ENCODE measurements at regions not wholly inside any gene's neighbourhood (a gene's known extent, or its start where the extent isn't known, plus 50 kb on each side); places are given as distances from the start of the nearest gene placed in this dataset.

DNA sequence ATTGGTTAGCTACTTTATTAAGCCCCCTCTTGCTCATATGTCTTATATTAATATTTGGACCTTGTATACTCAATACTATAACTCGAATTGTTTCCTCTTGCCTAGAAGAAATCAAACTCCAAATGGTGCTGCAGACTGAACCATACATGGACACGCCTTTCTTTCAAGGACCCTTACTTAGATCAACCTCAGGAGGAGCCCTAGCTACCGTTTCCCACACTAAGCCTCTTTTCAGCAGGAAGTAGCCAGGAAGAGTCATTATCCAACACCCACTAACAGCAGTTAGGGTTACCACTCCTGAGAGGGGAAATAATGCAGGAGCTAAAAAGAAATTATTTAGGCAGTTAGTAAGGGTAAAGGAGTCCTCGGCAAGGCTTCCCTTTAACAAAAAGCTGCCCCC is 243.8 kb upstream of the PUM3 start:
- Histone ChIP-seq H3K9me3 (ENCODE audit: control insufficient read depth, low read depth, low read length) (no peaks in the 10 kb centered on the region), H3K9ac (ENCODE audit: extremely low read depth, insufficient read length, low read length) (no peak overlapping the region), H3K4ac (ENCODE audit: low read depth, low read length) (no peak overlapping the region), H3K4me2 (ENCODE audit: insufficient read depth, insufficient read length, low read length) (no peak overlapping the region), H3K56ac (ENCODE audit: insufficient read length, low read depth, low read length) (no peak overlapping the region), H3K27me3 (ENCODE audit: insufficient read depth, low read length) (no peaks in the 10 kb centered on the region), H3K14ac (ENCODE audit: insufficient read depth, low read length) (no peak overlapping the region), H4K91ac (ENCODE audit: insufficient read length, low read depth, low read length) (no peak overlapping the region), H2AFZ (ENCODE audit: low read length) (no peak overlapping the region), H3K18ac (ENCODE audit: insufficient read length, low read depth, low read length) (no peak overlapping the region), H4K5ac (ENCODE audit: insufficient read length, low read depth, low read length) (no peak overlapping the region), H3K27ac (ENCODE audit: insufficient read length, low read depth, low read length) (no peak overlapping the region), H3T11ph (ENCODE audit: low read length) (no peak overlapping the region), H3K79me2 (ENCODE audit: insufficient read depth, low read length) (no peaks in the 10 kb centered on the region), H2BK5ac (ENCODE audit: insufficient read length, low read length) (no peak overlapping the region), H3K23me2 (ENCODE audit: insufficient read length, low read depth, low read length, poor library complexity, severe bottlenecking) (no peaks in the 10 kb centered on the region), H3K4me1 (ENCODE audit: insufficient read depth, low read length) (no peaks in the 10 kb centered on the region; the same call in 1 of the 2 replicates), H3K23ac (ENCODE audit: insufficient read length, low read depth, low read length) (no peak overlapping the region), H4K20me1 (ENCODE audit: control insufficient read depth, insufficient read depth, insufficient read length) (no peaks in the 10 kb centered on the region), H2BK15ac (ENCODE audit: low read depth, low read length) (no peak overlapping the region), H3K79me1 (ENCODE audit: insufficient read depth, low read depth, low read length, poor library complexity, severe bottlenecking) (no peaks in the 10 kb centered on the region), H2AK5ac (ENCODE audit: insufficient read length, low read length) (no peak overlapping the region), H2BK20ac (ENCODE audit: low read depth, low read length, poor library complexity, severe bottlenecking) (no peak overlapping the region), H2BK12ac (ENCODE audit: insufficient read length, low read depth, low read length) (no peak overlapping the region), H4K8ac (replicated peaks; ENCODE audit: insufficient read length, low read depth, low read length) (no peak overlapping the region), H2BK120ac (ENCODE audit: low read depth, low read length, poor library complexity, severe bottlenecking) (peak overlapping the region; percentile 29)
- H3K36me3 Mint-ChIP-seq (ENCODE audit: insufficient read depth in 1 of 3, low read depth in 3 of 3): peaks cover 0 to 2% (median 0%) of the 10 kb centered on the region in 3 experiments; a peak in 1 of 7 replicates
- no peaks in the 10 kb centered on the region for H3K9me3 Mint-ChIP-seq
- peaks cover 14 to 16% of the 10 kb centered on the region in 2 experiments for H3K4me1 Mint-ChIP-seq
- no CpG with 5 or more reads among the region's 4 CpGs for WGBS (ENCODE audit: extremely low coverage, insufficient read length, low lambda C conversion rate)
- no peaks in the 10 kb centered on the region for H3K27me3 Mint-ChIP-seq (ENCODE audit: low read depth)
- H3K4me3 Mint-ChIP-seq: no peak overlapping the region
- H3K27ac Mint-ChIP-seq: no peak overlapping the region
- TF ChIP-seq, protein P1, sequence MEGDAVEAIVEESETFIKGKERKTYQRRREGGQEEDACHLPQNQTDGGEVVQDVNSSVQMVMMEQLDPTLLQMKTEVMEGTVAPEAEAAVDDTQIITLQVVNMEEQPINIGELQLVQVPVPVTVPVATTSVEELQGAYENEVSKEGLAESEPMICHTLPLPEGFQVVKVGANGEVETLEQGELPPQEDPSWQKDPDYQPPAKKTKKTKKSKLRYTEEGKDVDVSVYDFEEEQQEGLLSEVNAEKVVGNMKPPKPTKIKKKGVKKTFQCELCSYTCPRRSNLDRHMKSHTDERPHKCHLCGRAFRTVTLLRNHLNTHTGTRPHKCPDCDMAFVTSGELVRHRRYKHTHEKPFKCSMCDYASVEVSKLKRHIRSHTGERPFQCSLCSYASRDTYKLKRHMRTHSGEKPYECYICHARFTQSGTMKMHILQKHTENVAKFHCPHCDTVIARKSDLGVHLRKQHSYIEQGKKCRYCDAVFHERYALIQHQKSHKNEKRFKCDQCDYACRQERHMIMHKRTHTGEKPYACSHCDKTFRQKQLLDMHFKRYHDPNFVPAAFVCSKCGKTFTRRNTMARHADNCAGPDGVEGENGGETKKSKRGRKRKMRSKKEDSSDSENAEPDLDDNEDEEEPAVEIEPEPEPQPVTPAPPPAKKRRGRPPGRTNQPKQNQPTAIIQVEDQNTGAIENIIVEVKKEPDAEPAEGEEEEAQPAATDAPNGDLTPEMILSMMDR (conservative IDR thresholded peaks at IDR 0.05): no peak
- DNase-seq: no peak
